GM12873 (cell line): ENCODE measurements at regions not wholly inside any gene's neighbourhood (a gene's known extent, or its start where the extent isn't known, plus 50 kb on each side); places are given as distances from the start of the nearest gene placed in this dataset.

Experiments
- TF ChIP-seq, protein P1 (sequence below): IDR thresholded peaks from 2 replicates; pipeline ENCODE4 v1.5.1; 2012; ENCODE audit warnings: low read depth, mild to moderate bottlenecking, moderate library complexity, low read length, control low read depth; ENCODE audit not compliant: insufficient read depth; ENCODE audit errors: missing control alignments

DNA sequence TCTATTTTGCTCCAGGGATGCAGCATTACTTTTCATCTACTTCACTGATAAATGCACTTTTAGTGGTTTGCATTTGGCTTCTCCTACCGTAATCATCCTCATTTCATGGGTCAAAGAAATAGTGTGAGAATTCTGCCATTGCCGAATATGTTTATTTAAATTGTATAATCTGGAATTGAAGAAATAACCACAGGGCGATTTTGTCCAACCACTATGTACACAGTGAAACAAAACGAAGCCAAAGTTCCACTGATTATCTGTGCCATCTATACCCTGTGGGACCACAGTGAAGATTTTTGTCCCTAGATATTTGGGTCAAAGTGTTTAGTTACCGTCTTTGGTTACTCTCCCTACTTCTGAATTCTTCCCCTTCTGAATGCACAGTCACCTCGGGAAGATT, 888.6 kb upstream of the NRXN1 start:
- TF ChIP-seq, protein P1, sequence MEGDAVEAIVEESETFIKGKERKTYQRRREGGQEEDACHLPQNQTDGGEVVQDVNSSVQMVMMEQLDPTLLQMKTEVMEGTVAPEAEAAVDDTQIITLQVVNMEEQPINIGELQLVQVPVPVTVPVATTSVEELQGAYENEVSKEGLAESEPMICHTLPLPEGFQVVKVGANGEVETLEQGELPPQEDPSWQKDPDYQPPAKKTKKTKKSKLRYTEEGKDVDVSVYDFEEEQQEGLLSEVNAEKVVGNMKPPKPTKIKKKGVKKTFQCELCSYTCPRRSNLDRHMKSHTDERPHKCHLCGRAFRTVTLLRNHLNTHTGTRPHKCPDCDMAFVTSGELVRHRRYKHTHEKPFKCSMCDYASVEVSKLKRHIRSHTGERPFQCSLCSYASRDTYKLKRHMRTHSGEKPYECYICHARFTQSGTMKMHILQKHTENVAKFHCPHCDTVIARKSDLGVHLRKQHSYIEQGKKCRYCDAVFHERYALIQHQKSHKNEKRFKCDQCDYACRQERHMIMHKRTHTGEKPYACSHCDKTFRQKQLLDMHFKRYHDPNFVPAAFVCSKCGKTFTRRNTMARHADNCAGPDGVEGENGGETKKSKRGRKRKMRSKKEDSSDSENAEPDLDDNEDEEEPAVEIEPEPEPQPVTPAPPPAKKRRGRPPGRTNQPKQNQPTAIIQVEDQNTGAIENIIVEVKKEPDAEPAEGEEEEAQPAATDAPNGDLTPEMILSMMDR, result no peak

- TF ChIP-seq, protein P1, result no peak
These were observed 887.5 kb upstream of the NRXN1 start for GRCh38 chr2:51919395-51919794.

- TF ChIP-seq, protein P1, result no peak
These were observed 886.2 kb upstream of the NRXN1 start for GRCh38 chr2:51918113-51918512.

GRCh38 chr2:51903728-51904127, 871.8 kb upstream of the NRXN1 start:
- TF ChIP-seq, protein P1, result no peak

GRCh38 chr2:51899643-51900042, 867.7 kb upstream of the NRXN1 start:
- TF ChIP-seq, protein P1, result no peak

DNA sequence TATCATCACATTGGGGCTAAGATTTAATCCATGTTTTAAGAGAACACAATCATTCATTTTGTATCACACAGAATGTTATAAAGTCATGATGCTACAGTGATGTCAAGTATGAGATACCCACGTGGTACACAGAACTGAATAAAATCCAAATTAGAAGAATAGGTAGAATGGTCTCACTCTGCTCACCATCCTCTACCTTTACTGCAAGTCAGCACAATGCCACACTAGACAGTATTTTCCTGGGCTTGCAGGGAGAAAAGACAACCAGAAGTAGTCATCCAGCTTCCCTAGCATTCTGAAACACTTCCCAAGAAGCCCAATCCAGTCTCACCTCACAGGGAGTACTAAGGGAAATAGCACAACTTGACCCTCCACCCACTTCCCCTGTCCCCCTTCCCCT, 856.2 kb upstream of the NRXN1 start:
- TF ChIP-seq, protein P1, result no peak

DNA sequence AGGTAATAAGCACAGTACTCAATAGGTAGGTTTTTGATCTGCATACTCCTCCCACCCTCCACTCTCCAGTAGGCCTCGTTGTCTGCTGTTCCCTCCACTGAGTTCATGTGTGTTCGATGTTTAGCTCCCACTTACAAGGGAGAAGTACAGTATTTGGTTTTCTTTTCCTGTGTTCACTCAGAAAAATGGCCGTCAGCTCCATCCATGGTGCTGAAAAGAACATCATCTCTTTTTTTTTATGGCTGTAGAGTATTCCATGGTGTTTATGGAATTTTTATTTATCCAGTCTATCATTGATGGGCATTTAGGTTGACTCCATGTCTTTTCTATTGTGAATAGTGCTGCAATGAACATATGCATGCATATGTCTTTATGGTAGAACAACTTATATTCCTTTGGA, 849.7 kb upstream of the NRXN1 start:
- TF ChIP-seq, protein P1, result no peak
